ENCODE measurements at regions not wholly inside any gene's neighbourhood (a gene's known extent, or its start where the extent isn't known, plus 50 kb on each side); places are given as distances from the start of the nearest gene placed in this dataset.

- no peak for TF ChIP-seq CTCF (IDR thresholded peaks at IDR 0.05)
- no peak for TF ChIP-seq TCF7L2 (IDR thresholded peaks at IDR 0.05; ENCODE audit: low read depth, low read length)
- TF ChIP-seq SIN3A (IDR thresholded peaks at IDR 0.05; ENCODE audit: borderline replicate concordance, insufficient read depth, low read depth, low read length): no peak
- TF ChIP-seq REST (IDR thresholded peaks at IDR 0.05; ENCODE audit: insufficient read depth in 1 of 2, low read depth in 2 of 2, low read length in 1 of 2): no peak
- no peak for TF ChIP-seq POLR2AphosphoS5 (IDR thresholded peaks at IDR 0.05; ENCODE audit: low read depth, low read length)
These were observed 160.1 kb upstream of the FSTL5 start for GRCh38 chr4:162323919-162324318.

Data from Panc1 (cell line).